Suprapubic skin (tissue), 4 donors: ENCODE measurements at regions not wholly inside any gene's neighbourhood (a gene's known extent, or its start where the extent isn't known, plus 50 kb on each side); places are given as distances from the start of the nearest gene placed in this dataset.

Source experiments
- DNase-seq, 2 donors: peaks; one replicate each; pipeline ENCODE4 v3.0.0-alpha.2; 2019; ENCODE audit warnings: low spot score in 2 of 2
- H3K27ac ChIP-seq: fragments of 200-600 bp; sonication (generic); one replicate; pipeline ENCODE4 v1.5.1; 2019
- H3K27me3 ChIP-seq: fragments of 200-600 bp; sonication (generic); one replicate; pipeline ENCODE4 v1.5.1; 2019
- H3K36me3 ChIP-seq: fragments of 200-600 bp; sonication (generic); one replicate; pipeline ENCODE4 v1.5.1; 2019
- H3K4me1 ChIP-seq: fragments of 200-600 bp; sonication (generic); one replicate; pipeline ENCODE4 v1.5.1; 2019
- H3K4me3 ChIP-seq: fragments of 200-600 bp; sonication (generic); one replicate; pipeline ENCODE4 v1.5.1; 2019; ENCODE audit warnings: mild to moderate bottlenecking
- H3K9me3 ChIP-seq: fragments of 200-600 bp; sonication (generic); one replicate; pipeline ENCODE4 v1.5.1; 2019
- CTCF ChIP-seq, 2 donors: fragments of 200-600 bp in 1 of 2; fragments of 450-650 bp in 1 of 2; sonication (generic) in 1 of 2; IDR thresholded peaks; one replicate each; pipeline ENCODE4 v1.5.1; 2016 to 2019; ENCODE audit warnings: antibody characterized with exemption in 2 of 2, mild to moderate bottlenecking in 1 of 2, moderate library complexity in 1 of 2
- EP300 ChIP-seq: sonication (generic); formaldehyde crosslinking; IDR thresholded peaks from one replicate; pipeline ENCODE4 v1.6.1; 2017; ENCODE audit warnings: antibody characterized with exemption
- POLR2A ChIP-seq, 2 donors: fragments of 450-650 bp; IDR thresholded peaks; one replicate each; pipeline ENCODE4 v1.6.1; 2017; ENCODE audit warnings: antibody characterized with exemption in 2 of 2, mild to moderate bottlenecking in 2 of 2, moderate library complexity in 2 of 2
- POLR2AphosphoS5 ChIP-seq, 3 donors: sonication (generic); formaldehyde crosslinking; IDR thresholded peaks; one replicate each; pipeline ENCODE4 v1.6.1; 2017; ENCODE audit warnings: antibody characterized with exemption in 3 of 3
- WGBS: methylation state at CpG from one replicate; pipeline ENCODE4 v1.1.5; 2018; 5-methylcytosine and 5-hydroxymethylcytosine counted together

- Histone ChIP-seq H3K36me3 (no peaks in the 10 kb centered on the region), H3K27ac (no peak overlapping the region), H3K27me3 (no peaks in the 10 kb centered on the region), H3K9me3 (no peaks in the 10 kb centered on the region), H3K4me3 (no peak overlapping the region), H3K4me1 (no peaks in the 10 kb centered on the region)
- TF ChIP-seq EP300 (no peak), CTCF (IDR thresholded peaks at IDR 0.05) (no peak), POLR2A (IDR thresholded peaks at IDR 0.05) (no peak), POLR2AphosphoS5 (IDR thresholded peaks at IDR 0.05) (no peak)
- 74% methylated on average over 4 of the region's 4 CpGs for WGBS
- no peak for DNase-seq
Measured at GRCh38 chrX:5746231-5746630, 482.4 kb downstream of the NLGN4X start.

- no peak for DNase-seq
- no peaks in the 10 kb centered on the region for H3K9me3 ChIP-seq
- TF ChIP-seq POLR2A (IDR thresholded peaks at IDR 0.05) (no peak), EP300 (no peak), POLR2AphosphoS5 (IDR thresholded peaks at IDR 0.05) (no peak), CTCF (IDR thresholded peaks at IDR 0.05) (no peak)
- no peaks in the 10 kb centered on the region for H3K27me3 ChIP-seq
- H3K27ac ChIP-seq = no peak overlapping the region
- H3K4me1 ChIP-seq = no peaks in the 10 kb centered on the region
- H3K4me3 ChIP-seq = no peak overlapping the region
- WGBS = 46% methylated on average over 3 of the region's 3 CpGs
- H3K36me3 ChIP-seq = no peaks in the 10 kb centered on the region
Measured at GRCh38 chrX:5733501-5733900, 495.2 kb downstream of the NLGN4X start.

GRCh38 chrX:5730556-5730955 lies 498.1 kb downstream of the NLGN4X start:
- no peak for DNase-seq
- Histone ChIP-seq H3K4me1 (no peaks in the 10 kb centered on the region), H3K27me3 (no peaks in the 10 kb centered on the region), H3K4me3 (no peak overlapping the region), H3K27ac (no peak overlapping the region), H3K36me3 (no peaks in the 10 kb centered on the region), H3K9me3 (no peaks in the 10 kb centered on the region)
- TF ChIP-seq POLR2A (IDR thresholded peaks at IDR 0.05) (no peak), EP300 (no peak), CTCF (IDR thresholded peaks at IDR 0.05) (no peak), POLR2AphosphoS5 (IDR thresholded peaks at IDR 0.05) (no peak)
- 45% methylated on average over 2 of the region's 2 CpGs for WGBS

GRCh38 chrX:5726224-5726623 lies 502.4 kb downstream of the NLGN4X start:
- H3K4me3 ChIP-seq = no peak overlapping the region

GRCh38 chrX:5724123-5724522 lies 504.5 kb downstream of the NLGN4X start:
- Histone ChIP-seq H3K4me1 (no peaks in the 10 kb centered on the region), H3K27me3 (no peaks in the 10 kb centered on the region), H3K9me3 (no peaks in the 10 kb centered on the region), H3K4me3 (no peak overlapping the region), H3K27ac (no peak overlapping the region), H3K36me3 (no peaks in the 10 kb centered on the region)
- no peak for TF ChIP-seq CTCF (IDR thresholded peaks at IDR 0.05)
- TF ChIP-seq EP300 = no peak
- no peak for TF ChIP-seq POLR2A (IDR thresholded peaks at IDR 0.05)
- TF ChIP-seq POLR2AphosphoS5 (IDR thresholded peaks at IDR 0.05) = no peak
- 81% methylated on average over 5 of the region's 5 CpGs for WGBS
- no peak for DNase-seq

More at GRCh38 chrX:5726224-5726623, 502.4 kb downstream of the NLGN4X start:
- no peaks in the 10 kb centered on the region for H3K27me3 ChIP-seq
- no peak overlapping the region for H3K27ac ChIP-seq
- TF ChIP-seq CTCF (IDR thresholded peaks at IDR 0.05) = no peak
- TF ChIP-seq POLR2A (IDR thresholded peaks at IDR 0.05) = no peak
- TF ChIP-seq EP300 = no peak
- TF ChIP-seq POLR2AphosphoS5 (IDR thresholded peaks at IDR 0.05) = no peak
- no peaks in the 10 kb centered on the region for H3K9me3 ChIP-seq
- WGBS = 66% methylated on average over 5 of the region's 5 CpGs
- no peaks in the 10 kb centered on the region for H3K36me3 ChIP-seq
- H3K4me1 ChIP-seq = no peaks in the 10 kb centered on the region
- no peak for DNase-seq
